ENCODE measurements at regions not wholly inside any gene's neighbourhood (a gene's known extent, or its start where the extent isn't known, plus 50 kb on each side); places are given as distances from the start of the nearest gene placed in this dataset.
A peak's percentile ranks its signal among the peaks of the same experiment; 100 is the strongest.
"Not testable (repeated sequence)": the region's sequence is repeated elsewhere in the genome, so short reads cannot be mapped to it uniquely, and the experiment has no call there.

- in situ Hi-C loops (cut with HindIII; ENCODE audit: low pct_ligation_motif_present, low pct_unique_long_range_greater_than_20kb, low sequenced_read_pairs), result no loop called here
- DNase-seq, result no peak
Measured at GRCh38 chr9:96075111-96075510, 199.6 kb downstream of the ERCC6L2 start.

- in situ Hi-C loops (cut with HindIII; ENCODE audit: low pct_ligation_motif_present, low pct_unique_long_range_greater_than_20kb, low sequenced_read_pairs), result no loop called here
- no peak for DNase-seq
Measured at GRCh38 chr9:96073531-96074480, 198.3 kb downstream of the ERCC6L2 start.

- in situ Hi-C loops (cut with HindIII; ENCODE audit: low pct_ligation_motif_present, low pct_unique_long_range_greater_than_20kb, low sequenced_read_pairs), result no loop called here
- DNase-seq, result no peak
Measured at GRCh38 chr9:96072930-96073329, 197.4 kb downstream of the ERCC6L2 start.

GRCh38 chr9:96071815-96072124 lies 196.3 kb downstream of the ERCC6L2 start:
- in situ Hi-C loops (cut with HindIII; ENCODE audit: low pct_ligation_motif_present, low pct_unique_long_range_greater_than_20kb, low sequenced_read_pairs), result no loop called here
- no peak for DNase-seq

- DNase-seq, result peak; percentile 16
- in situ Hi-C loops (cut with HindIII; ENCODE audit: low pct_ligation_motif_present, low pct_unique_long_range_greater_than_20kb, low sequenced_read_pairs), result no loop called here
Measured at GRCh38 chr9:96071076-96071814, 195.8 kb downstream of the ERCC6L2 start.

- in situ Hi-C loops (cut with HindIII; ENCODE audit: low pct_ligation_motif_present, low pct_unique_long_range_greater_than_20kb, low sequenced_read_pairs), result no loop called here
- DNase-seq, result no peak
Measured at GRCh38 chr9:96069629-96070220, 194.2 kb downstream of the ERCC6L2 start.

- in situ Hi-C loops (cut with HindIII; ENCODE audit: low pct_ligation_motif_present, low pct_unique_long_range_greater_than_20kb, low sequenced_read_pairs), result no loop called here
- DNase-seq, result no peak
Measured at GRCh38 chr9:96068511-96068910, 193.0 kb downstream of the ERCC6L2 start.

- in situ Hi-C loops (cut with HindIII; ENCODE audit: low pct_ligation_motif_present, low pct_unique_long_range_greater_than_20kb, low sequenced_read_pairs), result no loop called here
Measured at GRCh38 chr9:96067600-96067999, 192.1 kb downstream of the ERCC6L2 start.

GRCh38 chr9:96067004-96067403 lies 191.5 kb downstream of the ERCC6L2 start:
- in situ Hi-C loops (cut with HindIII; ENCODE audit: low pct_ligation_motif_present, low pct_unique_long_range_greater_than_20kb, low sequenced_read_pairs), result no loop called here
- no peak for DNase-seq

More at GRCh38 chr9:96067600-96067999, 192.1 kb downstream of the ERCC6L2 start:
- no peak for DNase-seq

- no peak for DNase-seq
- in situ Hi-C loops (cut with HindIII; ENCODE audit: low pct_ligation_motif_present, low pct_unique_long_range_greater_than_20kb, low sequenced_read_pairs), result no loop called here
Measured at GRCh38 chr9:96065482-96066251, 190.2 kb downstream of the ERCC6L2 start.

GRCh38 chr9:96064826-96065481 lies 189.5 kb downstream of the ERCC6L2 start:
- no peak for DNase-seq
- in situ Hi-C loops (cut with HindIII; ENCODE audit: low pct_ligation_motif_present, low pct_unique_long_range_greater_than_20kb, low sequenced_read_pairs), result no loop called here

- in situ Hi-C loops (cut with HindIII; ENCODE audit: low pct_ligation_motif_present, low pct_unique_long_range_greater_than_20kb, low sequenced_read_pairs), result no loop called here
- DNase-seq, result no peak
Measured at GRCh38 chr9:96062854-96063253, 187.4 kb downstream of the ERCC6L2 start.

- in situ Hi-C loops (cut with HindIII; ENCODE audit: low pct_ligation_motif_present, low pct_unique_long_range_greater_than_20kb, low sequenced_read_pairs), result no loop called here
- DNase-seq, result no peak
Measured at GRCh38 chr9:96062031-96062430, 186.5 kb downstream of the ERCC6L2 start.

- DNase-seq, result peak; percentile 27
- in situ Hi-C loops (cut with HindIII; ENCODE audit: low pct_ligation_motif_present, low pct_unique_long_range_greater_than_20kb, low sequenced_read_pairs), result no loop called here
Measured at GRCh38 chr9:96061293-96061987, 185.9 kb downstream of the ERCC6L2 start.

GRCh38 chr9:96058218-96058617 lies 182.7 kb downstream of the ERCC6L2 start:
- no peak for DNase-seq
- in situ Hi-C loops (cut with HindIII; ENCODE audit: low pct_ligation_motif_present, low pct_unique_long_range_greater_than_20kb, low sequenced_read_pairs), result no loop called here

GRCh38 chr9:96057155-96057554 lies 181.7 kb downstream of the ERCC6L2 start:
- in situ Hi-C loops (cut with HindIII; ENCODE audit: low pct_ligation_motif_present, low pct_unique_long_range_greater_than_20kb, low sequenced_read_pairs), result no loop called here
- DNase-seq, result no peak

GRCh38 chr9:96056226-96056625 lies 180.7 kb downstream of the ERCC6L2 start:
- in situ Hi-C loops (cut with HindIII; ENCODE audit: low pct_ligation_motif_present, low pct_unique_long_range_greater_than_20kb, low sequenced_read_pairs), result no loop called here
- no peak for DNase-seq

- in situ Hi-C loops (cut with HindIII; ENCODE audit: low pct_ligation_motif_present, low pct_unique_long_range_greater_than_20kb, low sequenced_read_pairs); DNase-seq: not testable (repeated sequence)
Measured at GRCh38 chr9:96054248-96054647, 178.8 kb downstream of the ERCC6L2 start.

All from ACHN (cell line).